ENCODE measurements at regions not wholly inside any gene's neighbourhood (a gene's known extent, or its start where the extent isn't known, plus 50 kb on each side); places are given as distances from the start of the nearest gene placed in this dataset.
"Not testable (repeated sequence)": the region's sequence is repeated elsewhere in the genome, so short reads cannot be mapped to it uniquely, and the experiment has no call there.

DNA sequence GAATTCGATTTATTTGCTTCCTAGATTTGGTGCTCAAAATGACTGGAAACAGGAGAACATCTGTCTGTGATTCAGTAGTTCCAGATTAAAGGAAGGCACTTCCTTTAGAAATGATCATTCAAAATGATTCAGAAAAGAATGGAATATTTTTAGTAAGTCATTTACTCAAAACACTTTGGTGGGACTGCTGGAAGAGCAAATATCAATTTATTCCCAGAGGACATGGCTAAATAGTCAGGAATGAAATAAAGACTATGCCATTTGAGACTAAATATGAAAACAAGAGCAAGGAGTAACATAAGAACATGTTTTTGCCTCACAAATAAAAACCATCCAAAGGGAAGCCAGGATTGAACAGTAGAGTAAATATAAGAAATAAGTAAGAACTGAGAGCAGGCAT is 138.6 kb upstream of the RASA1 start:
- DNase-seq (ENCODE audit: low spot score) (no peak), ATAC-seq (no peak)
- Histone ChIP-seq H3F3A (replicated peaks; ENCODE audit: low read depth) (no peaks in the 10 kb centered on the region), H2AFZ (no peak overlapping the region), H4K20me1 (replicated peaks; ENCODE audit: insufficient read depth) (no peaks in the 10 kb centered on the region), H3K27me3 (ENCODE audit: insufficient read depth) (no peaks in the 10 kb centered on the region), H3K27ac (ENCODE audit: low read depth) (no peak overlapping the region), H3K36me3 (ENCODE audit: insufficient read depth) (no peaks in the 10 kb centered on the region), H3K4me2 (no peak overlapping the region), H3K79me2 (replicated peaks; ENCODE audit: insufficient read depth) (no peaks in the 10 kb centered on the region), H3K4me1 (ENCODE audit: insufficient read depth) (no peaks in the 10 kb centered on the region), H3K4me3 (no peak overlapping the region), H3K9me2 (ENCODE audit: insufficient read depth) (no peaks in the 10 kb centered on the region)
- Mint-ChIP-seq H3K4me3 (no peak overlapping the region), H3K27ac (no peak overlapping the region), H3K36me3 (ENCODE audit: low read depth) (no peaks in the 10 kb centered on the region), H3K27me3 (ENCODE audit: insufficient read depth, low read depth, poor library complexity) (no peaks in the 10 kb centered on the region), H3K9me3 (no peaks in the 10 kb centered on the region), H3K4me1 (no peaks in the 10 kb centered on the region)
- TF ChIP-seq EZH2 (IDR thresholded peaks at IDR 0.05; ENCODE audit: low read depth, unreplicated experiment), result no peak

DNA sequence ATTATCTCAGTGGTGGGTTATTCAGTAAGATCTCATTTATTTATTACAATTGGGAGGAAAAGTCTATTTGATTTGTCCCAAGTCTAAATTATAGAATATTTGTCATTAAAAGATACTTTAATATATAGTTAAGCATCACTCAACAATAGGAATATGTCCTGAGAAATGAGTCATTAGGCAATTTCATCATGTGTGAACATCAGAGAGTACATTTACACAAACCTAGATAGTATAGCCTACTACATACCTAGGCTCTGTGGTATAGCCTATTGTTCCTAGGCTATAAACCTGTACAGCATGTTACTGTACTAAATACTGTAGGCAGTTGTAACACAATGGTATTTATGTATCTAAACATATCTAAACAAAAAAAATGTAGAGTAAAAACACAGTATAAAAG is 135.0 kb upstream of the RASA1 start:
- no peaks in the 10 kb centered on the region for H3F3A ChIP-seq (replicated peaks; ENCODE audit: low read depth)

DNA sequence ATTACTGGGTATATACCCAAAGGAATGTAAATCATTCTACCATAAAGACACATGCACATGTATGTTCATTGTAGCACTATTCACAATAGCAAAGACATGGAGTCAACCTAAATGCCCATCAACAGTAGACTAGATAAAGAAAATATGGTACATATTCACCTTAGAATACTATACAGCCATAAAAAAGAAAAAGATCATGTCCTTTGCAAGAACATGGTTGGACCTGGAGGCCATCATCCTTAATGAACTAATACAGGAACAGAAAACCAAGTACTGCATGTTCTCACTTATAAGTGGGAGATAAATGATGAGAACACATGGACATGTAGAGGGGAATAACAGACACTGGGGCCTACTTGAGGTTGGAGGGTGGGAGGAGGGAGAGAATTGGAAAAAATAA is 133.2 kb upstream of the RASA1 start:
- H3F3A ChIP-seq (replicated peaks; ENCODE audit: low read depth); H4K20me1 ChIP-seq (replicated peaks; ENCODE audit: insufficient read depth); H3K79me2 ChIP-seq (replicated peaks; ENCODE audit: insufficient read depth); DNase-seq (ENCODE audit: low spot score); H3K4me2 ChIP-seq; H3K9me3 Mint-ChIP-seq; ATAC-seq; H3K4me3 Mint-ChIP-seq; H2AFZ ChIP-seq; H3K4me3 ChIP-seq; H3K27ac ChIP-seq (ENCODE audit: low read depth); H3K36me3 ChIP-seq (ENCODE audit: insufficient read depth); H3K27me3 ChIP-seq (ENCODE audit: insufficient read depth); H3K9me2 ChIP-seq (ENCODE audit: insufficient read depth); H3K27ac Mint-ChIP-seq; H3K27me3 Mint-ChIP-seq (ENCODE audit: insufficient read depth, low read depth, poor library complexity); H3K36me3 Mint-ChIP-seq (ENCODE audit: low read depth): not testable (repeated sequence)
- peaks cover 12% of the 10 kb centered on the region for H3K4me1 ChIP-seq (ENCODE audit: insufficient read depth)
- H3K4me1 Mint-ChIP-seq, result peaks cover 12% of the 10 kb centered on the region

More for the DNA sequence above, 135.0 kb upstream of the RASA1 start:
- Histone ChIP-seq H3K9me2 (ENCODE audit: insufficient read depth) (no peaks in the 10 kb centered on the region), H4K20me1 (replicated peaks; ENCODE audit: insufficient read depth) (no peaks in the 10 kb centered on the region), H3K4me1 (ENCODE audit: insufficient read depth) (peaks cover 12% of the 10 kb centered on the region), H3K36me3 (ENCODE audit: insufficient read depth) (no peaks in the 10 kb centered on the region), H3K4me3 (no peak overlapping the region), H3K27ac (ENCODE audit: low read depth) (no peak overlapping the region), H3K4me2 (no peak overlapping the region), H2AFZ (no peak overlapping the region), H3K27me3 (ENCODE audit: insufficient read depth) (no peaks in the 10 kb centered on the region), H3K79me2 (replicated peaks; ENCODE audit: insufficient read depth) (no peaks in the 10 kb centered on the region)
- no peaks in the 10 kb centered on the region for H3K27me3 Mint-ChIP-seq (ENCODE audit: insufficient read depth, low read depth, poor library complexity)
- no peak for DNase-seq (ENCODE audit: low spot score)
- H3K27ac Mint-ChIP-seq, result no peak overlapping the region
- peaks cover 12% of the 10 kb centered on the region for H3K4me1 Mint-ChIP-seq
- no peaks in the 10 kb centered on the region for H3K9me3 Mint-ChIP-seq
- H3K4me3 Mint-ChIP-seq, result no peak overlapping the region
- no peak for ATAC-seq
- TF ChIP-seq POLR2AphosphoS5 (IDR thresholded peaks at IDR 0.05; ENCODE audit: low read depth) (no peak), EZH2 (IDR thresholded peaks at IDR 0.05; ENCODE audit: low read depth, unreplicated experiment) (no peak)
- TF ChIP-seq, protein P1, sequence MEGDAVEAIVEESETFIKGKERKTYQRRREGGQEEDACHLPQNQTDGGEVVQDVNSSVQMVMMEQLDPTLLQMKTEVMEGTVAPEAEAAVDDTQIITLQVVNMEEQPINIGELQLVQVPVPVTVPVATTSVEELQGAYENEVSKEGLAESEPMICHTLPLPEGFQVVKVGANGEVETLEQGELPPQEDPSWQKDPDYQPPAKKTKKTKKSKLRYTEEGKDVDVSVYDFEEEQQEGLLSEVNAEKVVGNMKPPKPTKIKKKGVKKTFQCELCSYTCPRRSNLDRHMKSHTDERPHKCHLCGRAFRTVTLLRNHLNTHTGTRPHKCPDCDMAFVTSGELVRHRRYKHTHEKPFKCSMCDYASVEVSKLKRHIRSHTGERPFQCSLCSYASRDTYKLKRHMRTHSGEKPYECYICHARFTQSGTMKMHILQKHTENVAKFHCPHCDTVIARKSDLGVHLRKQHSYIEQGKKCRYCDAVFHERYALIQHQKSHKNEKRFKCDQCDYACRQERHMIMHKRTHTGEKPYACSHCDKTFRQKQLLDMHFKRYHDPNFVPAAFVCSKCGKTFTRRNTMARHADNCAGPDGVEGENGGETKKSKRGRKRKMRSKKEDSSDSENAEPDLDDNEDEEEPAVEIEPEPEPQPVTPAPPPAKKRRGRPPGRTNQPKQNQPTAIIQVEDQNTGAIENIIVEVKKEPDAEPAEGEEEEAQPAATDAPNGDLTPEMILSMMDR (conservative IDR thresholded peaks at IDR 0.05; ENCODE audit: low read depth in 2 of 2), result no peak
- TF ChIP-seq, protein P2, sequence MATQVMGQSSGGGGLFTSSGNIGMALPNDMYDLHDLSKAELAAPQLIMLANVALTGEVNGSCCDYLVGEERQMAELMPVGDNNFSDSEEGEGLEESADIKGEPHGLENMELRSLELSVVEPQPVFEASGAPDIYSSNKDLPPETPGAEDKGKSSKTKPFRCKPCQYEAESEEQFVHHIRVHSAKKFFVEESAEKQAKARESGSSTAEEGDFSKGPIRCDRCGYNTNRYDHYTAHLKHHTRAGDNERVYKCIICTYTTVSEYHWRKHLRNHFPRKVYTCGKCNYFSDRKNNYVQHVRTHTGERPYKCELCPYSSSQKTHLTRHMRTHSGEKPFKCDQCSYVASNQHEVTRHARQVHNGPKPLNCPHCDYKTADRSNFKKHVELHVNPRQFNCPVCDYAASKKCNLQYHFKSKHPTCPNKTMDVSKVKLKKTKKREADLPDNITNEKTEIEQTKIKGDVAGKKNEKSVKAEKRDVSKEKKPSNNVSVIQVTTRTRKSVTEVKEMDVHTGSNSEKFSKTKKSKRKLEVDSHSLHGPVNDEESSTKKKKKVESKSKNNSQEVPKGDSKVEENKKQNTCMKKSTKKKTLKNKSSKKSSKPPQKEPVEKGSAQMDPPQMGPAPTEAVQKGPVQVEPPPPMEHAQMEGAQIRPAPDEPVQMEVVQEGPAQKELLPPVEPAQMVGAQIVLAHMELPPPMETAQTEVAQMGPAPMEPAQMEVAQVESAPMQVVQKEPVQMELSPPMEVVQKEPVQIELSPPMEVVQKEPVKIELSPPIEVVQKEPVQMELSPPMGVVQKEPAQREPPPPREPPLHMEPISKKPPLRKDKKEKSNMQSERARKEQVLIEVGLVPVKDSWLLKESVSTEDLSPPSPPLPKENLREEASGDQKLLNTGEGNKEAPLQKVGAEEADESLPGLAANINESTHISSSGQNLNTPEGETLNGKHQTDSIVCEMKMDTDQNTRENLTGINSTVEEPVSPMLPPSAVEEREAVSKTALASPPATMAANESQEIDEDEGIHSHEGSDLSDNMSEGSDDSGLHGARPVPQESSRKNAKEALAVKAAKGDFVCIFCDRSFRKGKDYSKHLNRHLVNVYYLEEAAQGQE (IDR thresholded peaks at IDR 0.05; ENCODE audit: unreplicated experiment), result no peak
- no peaks in the 10 kb centered on the region for H3K36me3 Mint-ChIP-seq (ENCODE audit: low read depth)

All from GM23338 (cell line).